G401.6 (cell line): ENCODE measurements at regions not wholly inside any gene's neighbourhood (a gene's known extent, or its start where the extent isn't known, plus 50 kb on each side); places are given as distances from the start of the nearest gene placed in this dataset.

Source experiments
- FAIRE-seq: peaks from 2 replicates; lab custom pipeline; 2012; peaks lifted over from hg19 to GRCh38; lab: Jason Lieb, UNC

- FAIRE-seq, result no peak
Measured at GRCh38 chr4:32991663-32992062, 2271.5 kb downstream of the PCDH7 start.

- FAIRE-seq, result no peak
Measured at GRCh38 chr4:32994981-32995881, 2275.1 kb downstream of the PCDH7 start.

GRCh38 chr4:33013282-33013681, 2293.1 kb downstream of the PCDH7 start:
- no peak for FAIRE-seq

GRCh38 chr4:33025236-33025635, 2305.1 kb downstream of the PCDH7 start:
- no peak for FAIRE-seq

- no peak for FAIRE-seq
Measured at GRCh38 chr4:33029976-33030375, 2309.8 kb downstream of the PCDH7 start.

GRCh38 chr4:33031328-33031727, 2311.2 kb downstream of the PCDH7 start:
- no peak for FAIRE-seq

- no peak for FAIRE-seq
Measured at GRCh38 chr4:33037464-33037863, 2317.3 kb downstream of the PCDH7 start.

- no peak for FAIRE-seq
Measured at GRCh38 chr4:33045334-33045733, 2325.2 kb downstream of the PCDH7 start.

GRCh38 chr4:33052241-33052640, 2332.1 kb downstream of the PCDH7 start:
- no peak for FAIRE-seq

GRCh38 chr4:33054161-33054560, 2334.0 kb downstream of the PCDH7 start:
- no peak for FAIRE-seq

- FAIRE-seq, result no peak
Measured at GRCh38 chr4:33054656-33055196, 2334.6 kb downstream of the PCDH7 start.

- FAIRE-seq, result no peak
Measured at GRCh38 chr4:33057736-33058135, 2337.6 kb downstream of the PCDH7 start.

- no peak for FAIRE-seq
Measured at GRCh38 chr4:33058998-33059397, 2338.8 kb downstream of the PCDH7 start.

GRCh38 chr4:33060674-33061542, 2340.7 kb downstream of the PCDH7 start:
- no peak for FAIRE-seq

GRCh38 chr4:33061727-33062126, 2341.6 kb downstream of the PCDH7 start:
- FAIRE-seq, result no peak

GRCh38 chr4:33062155-33062806, 2342.1 kb downstream of the PCDH7 start:
- FAIRE-seq, result no peak

- no peak for FAIRE-seq
Measured at GRCh38 chr4:33063241-33063640, 2343.1 kb downstream of the PCDH7 start.

- FAIRE-seq, result no peak
Measured at GRCh38 chr4:33064238-33064637, 2344.1 kb downstream of the PCDH7 start.

GRCh38 chr4:33065749-33066148, 2345.6 kb downstream of the PCDH7 start:
- FAIRE-seq, result no peak

GRCh38 chr4:33067221-33067620, 2347.1 kb downstream of the PCDH7 start:
- FAIRE-seq, result no peak

GRCh38 chr4:33068539-33068938, 2348.4 kb downstream of the PCDH7 start:
- FAIRE-seq, result no peak

- FAIRE-seq, result no peak
Measured at GRCh38 chr4:33071535-33071934, 2351.4 kb downstream of the PCDH7 start.
